GM12878 (cell line): ENCODE measurements at regions not wholly inside any gene's neighbourhood (a gene's known extent, or its start where the extent isn't known, plus 50 kb on each side); places are given as distances from the start of the nearest gene placed in this dataset.

Source experiments
- MXI1 ChIP-seq: fragments of 150-350 bp; IDR thresholded peaks from 2 replicates; pipeline ENCODE4 v1.6.1; 2011; ENCODE audit warnings: low read depth, mild to moderate bottlenecking, inconsistent platforms, low read length, improper control_type of control experiment
- RCOR1 ChIP-seq: conservative IDR thresholded peaks from 2 replicates; pipeline ENCODE4 v1.6.1; 2012; ENCODE audit warnings: low read depth, low read length, improper control_type of control experiment
- YY1 ChIP-seq: IDR thresholded peaks from 2 replicates; pipeline ENCODE4 v1.6.1; 2011; ENCODE audit warnings: low read depth, mild to moderate bottlenecking, low read length

- no peak for TF ChIP-seq YY1
- no peak for TF ChIP-seq RCOR1
- no peak for TF ChIP-seq MXI1
Observed at GRCh38 chr22:27662359-27663301, 138.9 kb downstream of the MN1 start.
